HL-60 (cell line): ENCODE measurements at regions not wholly inside any gene's neighbourhood (a gene's known extent, or its start where the extent isn't known, plus 50 kb on each side); places are given as distances from the start of the nearest gene placed in this dataset.

Source experiments
- DNase-seq, 2 experiments: peaks; one replicate each; pipeline ENCODE4 v3.0.0-alpha.2; 2010 to 2020; ENCODE audit warnings: low read depth in 1 of 2, low spot score in 1 of 2
- H3K27ac ChIP-seq: fragments of 250-450 bp; sonication (Bioruptor Pico); replicated peaks from 2 replicates; pipeline ENCODE4 v1.5.1; 2020; ENCODE audit warnings: mild to moderate bottlenecking, moderate library complexity
- H3K27me3 ChIP-seq: fragments of 250-450 bp; sonication (Bioruptor Pico); 2 replicates; pipeline ENCODE4 v1.5.1; 2021; ENCODE audit warnings: mild to moderate bottlenecking, moderate library complexity; ENCODE audit not compliant: insufficient read depth, poor library complexity, severe bottlenecking
- H3K4me3 ChIP-seq: replicated peaks from 2 replicates; pipeline ENCODE4 v1.5.1; 2011; ENCODE audit warnings: mild to moderate bottlenecking, control low read depth, low read length; ENCODE audit not compliant: insufficient read depth
- CTCF ChIP-seq: IDR thresholded peaks from one replicate; pipeline ENCODE4 v1.5.1; 2011; ENCODE audit warnings: low read length, control low read depth, inconsistent platforms; ENCODE audit not compliant: insufficient read depth
- GABPA ChIP-seq: IDR thresholded peaks from 2 replicates; pipeline ENCODE4 v1.6.1; 2012; ENCODE audit warnings: low read depth
- POLR2AphosphoS5 ChIP-seq: IDR thresholded peaks from 2 replicates; pipeline ENCODE4 v1.6.1; 2012; ENCODE audit warnings: low read depth
- SPI1 ChIP-seq: IDR thresholded peaks from 2 replicates; pipeline ENCODE4 v1.6.1; 2012; ENCODE audit warnings: low read depth, mild to moderate bottlenecking, borderline replicate concordance
- TF ChIP-seq, protein P1 (sequence below): IDR thresholded peaks from 2 replicates; pipeline ENCODE4 v1.6.1; 2012; ENCODE audit warnings: low read depth; ENCODE audit not compliant: insufficient replicate concordance

DNA sequence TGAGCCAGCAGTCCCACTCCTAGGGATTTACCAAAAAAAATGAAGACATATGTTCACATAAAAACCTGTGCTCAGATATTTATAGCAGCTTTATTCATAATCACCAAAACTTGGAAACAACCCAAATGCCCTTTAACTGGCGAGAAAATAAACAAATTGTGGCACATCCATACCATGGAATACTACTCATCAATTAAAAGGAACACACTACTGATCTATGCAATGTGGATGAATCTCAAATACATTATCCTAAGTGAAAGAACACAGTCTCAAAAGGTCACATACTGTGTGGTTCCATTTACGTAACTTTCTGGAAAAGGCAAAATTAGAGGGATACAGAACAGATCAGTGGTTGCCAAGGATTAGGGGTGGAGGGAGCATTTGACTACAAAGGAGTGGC lies 394.5 kb downstream of the SHQ1 start:
- Histone ChIP-seq H3K27ac (no peak overlapping the region), H3K4me3 (no peak overlapping the region), H3K27me3 (no peaks in the 10 kb centered on the region)
- no peak for DNase-seq
- TF ChIP-seq POLR2AphosphoS5 (no peak), SPI1 (no peak), GABPA (no peak), CTCF (no peak)
- TF ChIP-seq, protein P1, sequence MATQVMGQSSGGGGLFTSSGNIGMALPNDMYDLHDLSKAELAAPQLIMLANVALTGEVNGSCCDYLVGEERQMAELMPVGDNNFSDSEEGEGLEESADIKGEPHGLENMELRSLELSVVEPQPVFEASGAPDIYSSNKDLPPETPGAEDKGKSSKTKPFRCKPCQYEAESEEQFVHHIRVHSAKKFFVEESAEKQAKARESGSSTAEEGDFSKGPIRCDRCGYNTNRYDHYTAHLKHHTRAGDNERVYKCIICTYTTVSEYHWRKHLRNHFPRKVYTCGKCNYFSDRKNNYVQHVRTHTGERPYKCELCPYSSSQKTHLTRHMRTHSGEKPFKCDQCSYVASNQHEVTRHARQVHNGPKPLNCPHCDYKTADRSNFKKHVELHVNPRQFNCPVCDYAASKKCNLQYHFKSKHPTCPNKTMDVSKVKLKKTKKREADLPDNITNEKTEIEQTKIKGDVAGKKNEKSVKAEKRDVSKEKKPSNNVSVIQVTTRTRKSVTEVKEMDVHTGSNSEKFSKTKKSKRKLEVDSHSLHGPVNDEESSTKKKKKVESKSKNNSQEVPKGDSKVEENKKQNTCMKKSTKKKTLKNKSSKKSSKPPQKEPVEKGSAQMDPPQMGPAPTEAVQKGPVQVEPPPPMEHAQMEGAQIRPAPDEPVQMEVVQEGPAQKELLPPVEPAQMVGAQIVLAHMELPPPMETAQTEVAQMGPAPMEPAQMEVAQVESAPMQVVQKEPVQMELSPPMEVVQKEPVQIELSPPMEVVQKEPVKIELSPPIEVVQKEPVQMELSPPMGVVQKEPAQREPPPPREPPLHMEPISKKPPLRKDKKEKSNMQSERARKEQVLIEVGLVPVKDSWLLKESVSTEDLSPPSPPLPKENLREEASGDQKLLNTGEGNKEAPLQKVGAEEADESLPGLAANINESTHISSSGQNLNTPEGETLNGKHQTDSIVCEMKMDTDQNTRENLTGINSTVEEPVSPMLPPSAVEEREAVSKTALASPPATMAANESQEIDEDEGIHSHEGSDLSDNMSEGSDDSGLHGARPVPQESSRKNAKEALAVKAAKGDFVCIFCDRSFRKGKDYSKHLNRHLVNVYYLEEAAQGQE, result no peak

DNA sequence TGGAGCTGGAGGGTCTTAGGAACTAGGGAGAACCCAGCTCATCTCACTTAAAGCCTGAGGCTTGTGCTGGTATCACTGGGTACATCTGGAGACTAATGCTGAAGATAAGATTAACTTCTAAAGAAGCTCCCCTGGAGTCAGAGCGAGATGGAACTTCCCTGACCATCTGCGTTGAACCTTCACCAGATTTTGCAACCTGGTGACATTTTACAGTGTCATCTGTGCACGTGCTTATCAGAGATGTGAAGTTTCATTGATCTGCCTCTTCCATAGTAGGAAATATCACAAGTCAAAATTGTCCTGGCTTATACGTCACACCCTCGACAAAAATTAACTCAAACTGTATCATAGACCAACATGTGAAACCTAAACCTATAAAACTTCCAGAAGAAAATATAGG lies 395.5 kb downstream of the SHQ1 start:
- H3K27me3 ChIP-seq, result no peaks in the 10 kb centered on the region

DNA sequence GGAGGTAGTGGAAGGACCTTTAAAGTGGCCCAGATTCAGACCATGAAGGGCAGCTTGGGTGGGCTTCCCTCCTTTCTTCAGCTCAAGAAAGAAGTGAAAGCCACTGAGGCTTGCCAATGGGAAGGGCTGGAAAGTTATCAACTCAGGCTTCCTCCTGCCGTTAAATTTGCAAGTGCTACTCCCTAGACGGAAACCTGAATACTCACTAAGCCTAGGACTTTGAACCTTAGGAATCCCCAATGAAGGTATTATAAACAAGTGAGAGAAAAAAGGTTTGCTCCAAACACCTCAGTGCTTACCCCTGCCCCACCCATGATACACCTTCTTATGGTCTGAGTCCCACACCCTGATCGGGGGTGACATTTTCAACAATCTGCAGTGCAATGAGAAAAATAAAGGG lies 396.4 kb downstream of the SHQ1 start:
- Histone ChIP-seq H3K27ac (no peak overlapping the region), H3K27me3 (no peaks in the 10 kb centered on the region), H3K4me3 (no peak overlapping the region)
- TF ChIP-seq GABPA, result no peak
- TF ChIP-seq, protein P1, result no peak
- no peak for TF ChIP-seq SPI1
- no peak for TF ChIP-seq POLR2AphosphoS5
- TF ChIP-seq CTCF, result no peak
- DNase-seq, result no peak

More for the DNA sequence above, 395.5 kb downstream of the SHQ1 start:
- H3K27ac ChIP-seq, result no peak overlapping the region
- TF ChIP-seq SPI1 (no peak), POLR2AphosphoS5 (no peak), CTCF (no peak), GABPA (no peak)
- TF ChIP-seq, protein P1, result no peak
- no peak overlapping the region for H3K4me3 ChIP-seq
- DNase-seq, result no peak
